Heart right ventricle (tissue), 16 donors: ENCODE measurements at regions not wholly inside any gene's neighbourhood (a gene's known extent, or its start where the extent isn't known, plus 50 kb on each side); places are given as distances from the start of the nearest gene placed in this dataset.
"Not testable (repeated sequence)": the region's sequence is repeated elsewhere in the genome, so short reads cannot be mapped to it uniquely, and the experiment has no call there.

Experiments
- ATAC-seq, 8 donors: fragments of 200-7000 bp; cut with Tn5 transposase; one replicate each; pipeline ENCODE4 v1.9.1; 2020; ENCODE audit warnings: mild to moderate bottlenecking in 8 of 8, moderate library complexity in 8 of 8, moderate number of reproducible peaks in 1 of 8
- DNase-seq, 2 donors: peaks; one replicate each; pipeline ENCODE4 v3.0.0-alpha.2; 2020
- H3K27ac ChIP-seq, 10 donors: fragments of 200-600 bp; sonication (generic) in 2 of 10; one replicate each; pipeline versions ENCODE4 v1.5.0 to v1.8.0; 2020 to 2022; ENCODE audit warnings: mild to moderate bottlenecking in 3 of 10
- H3K27me3 ChIP-seq, 7 donors: fragments of 200-600 bp; one replicate each; pipeline ENCODE4 v1.8.0; 2021 to 2022; ENCODE audit warnings: mild to moderate bottlenecking in 2 of 7
- H3K36me3 ChIP-seq, 9 donors: fragments of 200-600 bp; sonication (generic) in 1 of 9; one replicate each; pipeline versions ENCODE4 v1.5.0 to v1.8.0; 2020 to 2022; ENCODE audit warnings: mild to moderate bottlenecking in 2 of 9
- H3K4me1 ChIP-seq, 9 donors: fragments of 200-600 bp; sonication (generic) in 1 of 9; one replicate each; pipeline versions ENCODE4 v1.5.0 to v1.8.0; 2020 to 2022; ENCODE audit warnings: mild to moderate bottlenecking in 4 of 9
- H3K4me3 ChIP-seq, 10 donors: fragments of 200-600 bp; sonication (generic) in 2 of 10; one replicate each; pipeline versions ENCODE4 v1.5.0 to v1.8.0; 2020 to 2022; ENCODE audit warnings: mild to moderate bottlenecking in 7 of 10, moderate library complexity in 2 of 10
- H3K9me3 ChIP-seq, 11 donors: fragments of 200-600 bp in 10 of 11; sonication (generic) in 2 of 11; one replicate each; pipeline versions ENCODE4 v1.5.0 to v1.8.0; 2013 to 2022; ENCODE audit warnings: mild to moderate bottlenecking in 2 of 11, control low read depth in 1 of 11, moderate library complexity in 1 of 11
- WGBS, 2 donors: extraction: QIAGEN DNeasy Blood & Tissue Kit; methylation state at CpG; one replicate each; pipeline ENCODE4 v1.1.7; 2013; ENCODE audit warnings: inconsistent platforms in 1 of 2; 5-methylcytosine and 5-hydroxymethylcytosine counted together
- intact Hi-C, 10 donors: fragments of 100-400 bp; cut with DNase I; formaldehyde crosslinking; loops; one replicate each; pipeline versions ENCODE4 v1.11.1 to v1.14.2; 2022
- TF ChIP-seq, protein P1 (sequence below), 9 donors: fragments of 200-600 bp; sonication (generic) in 2 of 9; IDR thresholded peaks; one replicate each; pipeline versions ENCODE4 v1.5.0 to v1.8.0; 2021 to 2022; ENCODE audit warnings: antibody characterized with exemption in 9 of 9, mild to moderate bottlenecking in 5 of 9, moderate library complexity in 1 of 9
- donor health status: Arrhythmogenic right ventricular cardiomyopathy.
- donor health status: ischemic (EF 13 %, LVEDD 7.1; RV severe dilation, severe dysfunction).
- donor health status: healthy with polysubstance abuse.
- donor health status: DM: no; HTN: yes; CAD: no.
- donor health status: DM: no; HTN: no; CAD: no.
- donor health status: ischemic (EF 25% LVEDD 6.9; RV normal size, moderate dysfunction).
- donor health status: ischemic (EF 25% LVEDD 5.7; RV mildly dilated, moderate dysfunction).
- donor health status: healthy.
- donor health status: DM: yes; HTN: yes; CAD: no.
- donor health status: Ischemic cardiomyopathy.
- donor health status: ischemic (EF 35%, LVEDD 5.7; RV mildly dilated, moderate dysfunction).
- donor health status: nonischemic (EF 11% LVEDD 7.7; RV severe dilation, severe dysfunction).
- donor health status: DM: yes; HTN: yes; CAD: no.
- donor health status: PGD.
- donor health status: ischemic (EF 29% LVEDD 5.4; RV normal size, mild dysfunction).
- donor health status: nonischemic (EF 23%, LVEDD 6.1; RV moderate dilation, normal function).

DNA sequence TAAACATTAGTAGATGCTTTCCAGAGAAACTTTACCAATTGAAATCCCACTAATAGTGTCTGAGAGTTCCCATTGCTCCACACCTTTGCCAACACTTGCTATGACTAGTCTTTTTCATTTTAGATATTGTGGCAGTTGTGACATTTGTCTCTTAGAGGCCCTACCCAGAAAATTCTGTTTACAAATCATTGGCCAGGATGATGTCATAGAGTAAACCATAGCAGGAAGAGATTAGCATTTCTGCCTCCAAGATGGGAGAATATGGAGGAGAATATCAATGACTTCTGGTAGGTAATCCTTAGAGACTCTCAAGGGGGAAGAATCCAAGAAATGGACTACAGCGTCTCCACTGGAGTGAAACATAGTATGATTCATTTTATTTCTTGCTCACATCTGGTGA lies 291.0 kb upstream of the CNTN3 start:
- Histone ChIP-seq H3K9me3 (peaks cover 0 to 11% (median 0%) of the 10 kb centered on the region in 11 donors), H3K4me1 (no peaks in the 10 kb centered on the region), H3K27me3 (no peaks in the 10 kb centered on the region), H3K4me3 (no peak overlapping the region), H3K36me3 (no peaks in the 10 kb centered on the region), H3K27ac (no peak overlapping the region)
- no peak for DNase-seq
- intact Hi-C loops = no loop called here
- TF ChIP-seq, protein P1, sequence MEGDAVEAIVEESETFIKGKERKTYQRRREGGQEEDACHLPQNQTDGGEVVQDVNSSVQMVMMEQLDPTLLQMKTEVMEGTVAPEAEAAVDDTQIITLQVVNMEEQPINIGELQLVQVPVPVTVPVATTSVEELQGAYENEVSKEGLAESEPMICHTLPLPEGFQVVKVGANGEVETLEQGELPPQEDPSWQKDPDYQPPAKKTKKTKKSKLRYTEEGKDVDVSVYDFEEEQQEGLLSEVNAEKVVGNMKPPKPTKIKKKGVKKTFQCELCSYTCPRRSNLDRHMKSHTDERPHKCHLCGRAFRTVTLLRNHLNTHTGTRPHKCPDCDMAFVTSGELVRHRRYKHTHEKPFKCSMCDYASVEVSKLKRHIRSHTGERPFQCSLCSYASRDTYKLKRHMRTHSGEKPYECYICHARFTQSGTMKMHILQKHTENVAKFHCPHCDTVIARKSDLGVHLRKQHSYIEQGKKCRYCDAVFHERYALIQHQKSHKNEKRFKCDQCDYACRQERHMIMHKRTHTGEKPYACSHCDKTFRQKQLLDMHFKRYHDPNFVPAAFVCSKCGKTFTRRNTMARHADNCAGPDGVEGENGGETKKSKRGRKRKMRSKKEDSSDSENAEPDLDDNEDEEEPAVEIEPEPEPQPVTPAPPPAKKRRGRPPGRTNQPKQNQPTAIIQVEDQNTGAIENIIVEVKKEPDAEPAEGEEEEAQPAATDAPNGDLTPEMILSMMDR (IDR thresholded peaks at IDR 0.05) = no peak
- ATAC-seq = no peak
- WGBS, 2 donors = 75 to 77% methylated on average over 1 of the region's 1 CpG

DNA sequence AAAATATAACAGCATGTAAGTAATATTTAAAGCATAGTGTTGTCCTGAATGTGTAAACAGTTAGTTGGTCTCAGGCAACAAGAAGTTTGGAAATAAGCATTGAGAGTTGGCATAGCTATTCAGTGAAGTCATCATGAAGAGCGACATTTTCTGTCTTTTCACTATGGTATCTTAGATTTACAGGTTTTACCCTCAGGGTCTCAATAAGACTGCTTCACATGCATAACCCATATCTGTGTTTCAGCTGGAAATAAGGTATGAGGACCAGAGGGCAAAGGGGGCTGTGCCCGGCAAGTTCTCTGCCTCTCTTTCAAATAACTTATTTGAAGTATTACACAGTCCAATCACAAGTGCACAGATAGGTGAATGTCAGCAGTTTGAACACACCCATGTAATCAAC lies 290.2 kb upstream of the CNTN3 start:
- ATAC-seq (no peak), DNase-seq (no peak)
- no peaks in the 10 kb centered on the region for H3K36me3 ChIP-seq
- intact Hi-C loops = no loop called here
- H3K4me3 ChIP-seq = no peak overlapping the region
- peaks cover 0 to 11% (median 0%) of the 10 kb centered on the region in 11 donors for H3K9me3 ChIP-seq
- 65 to 76% methylated on average over 2 of the region's 2 CpGs for WGBS, 2 donors
- no peaks in the 10 kb centered on the region for H3K27me3 ChIP-seq
- H3K4me1 ChIP-seq = no peaks in the 10 kb centered on the region
- TF ChIP-seq, protein P1 (IDR thresholded peaks at IDR 0.05) = no peak
- H3K27ac ChIP-seq = no peak overlapping the region

DNA sequence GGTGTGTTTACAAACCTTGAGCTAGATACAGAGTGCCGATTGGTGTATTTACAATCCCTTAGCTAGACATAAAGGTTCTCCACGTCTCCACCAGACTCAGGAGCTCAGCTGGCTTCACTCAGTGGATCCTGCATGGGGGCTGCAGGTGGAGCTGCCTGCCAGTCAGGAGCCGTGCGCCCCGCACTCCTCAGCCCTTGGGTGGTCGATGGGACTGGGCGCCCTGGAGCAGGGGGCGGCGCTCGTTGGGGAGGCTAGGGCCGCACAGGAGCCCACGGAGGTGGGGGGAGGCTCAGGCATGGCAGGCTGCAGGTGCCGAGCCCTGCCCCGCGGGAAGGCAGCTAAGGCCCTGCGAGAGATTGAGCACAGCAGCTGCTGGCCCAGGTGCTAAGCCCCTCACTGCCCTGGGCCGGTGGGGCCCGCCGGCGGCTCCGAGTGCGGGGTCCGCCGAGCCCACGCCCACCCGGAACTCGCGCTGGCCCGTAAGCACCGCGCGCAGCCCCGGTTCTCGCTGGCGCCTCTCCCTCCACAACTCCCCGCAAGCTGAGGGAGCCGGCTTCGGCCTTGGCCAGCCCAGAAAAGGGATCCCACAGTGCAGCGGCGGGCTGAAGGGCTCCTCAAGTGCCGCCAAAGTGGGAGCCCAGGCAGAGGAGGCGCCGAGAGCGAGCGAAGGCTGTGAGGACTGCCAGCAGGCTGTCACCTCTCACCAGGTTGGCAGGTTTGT lies 285.5 kb upstream of the CNTN3 start:
- H3K27ac ChIP-seq, intact Hi-C loops, H3K36me3 ChIP-seq, DNase-seq, H3K9me3 ChIP-seq, ATAC-seq, H3K4me1 ChIP-seq, H3K27me3 ChIP-seq: not testable (repeated sequence)
- WGBS, 2 donors = 78 to 83% methylated on average over 44 to 45 of the region's 45 CpGs
- peak overlapping the region in 1 of 10 donors; percentile 23 for H3K4me3 ChIP-seq

GRCh38 chr3:74897006-74897405 lies 282.5 kb upstream of the CNTN3 start:
- no peaks in the 10 kb centered on the region for H3K27me3 ChIP-seq
- no peaks in the 10 kb centered on the region for H3K9me3 ChIP-seq
- no peak overlapping the region for H3K27ac ChIP-seq
- ATAC-seq (no peak), DNase-seq (no peak)
- no peaks in the 10 kb centered on the region for H3K36me3 ChIP-seq
- 55% methylated on average over 2 of the region's 2 CpGs for WGBS, 2 donors
- H3K4me1 ChIP-seq = no peaks in the 10 kb centered on the region
- intact Hi-C loops = no loop called here
- H3K4me3 ChIP-seq = no peak overlapping the region
- TF ChIP-seq, protein P1 (IDR thresholded peaks at IDR 0.05) = peak in 4 of 9 donors; percentile 16 to 24 (median 19)

DNA sequence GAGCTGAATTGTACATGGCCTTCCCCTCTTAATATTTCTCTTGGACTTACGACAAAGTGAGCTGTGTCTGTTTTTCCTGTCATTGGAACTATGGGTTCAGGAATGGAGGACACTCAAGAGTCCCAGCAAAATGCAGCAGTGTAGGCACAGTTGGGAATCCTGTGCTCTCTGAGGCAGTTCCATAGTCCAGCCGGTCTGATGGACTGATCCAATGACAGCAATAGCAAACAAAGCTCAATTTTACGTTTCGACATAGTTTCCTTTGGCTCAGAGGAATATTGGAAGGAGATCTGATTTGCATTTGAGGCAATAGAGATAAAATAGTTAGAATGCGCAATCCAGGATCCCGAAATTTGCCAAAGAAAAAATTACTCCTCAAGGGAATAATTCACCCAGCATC lies 276.9 kb upstream of the CNTN3 start:
- TF ChIP-seq, protein P1 (IDR thresholded peaks at IDR 0.05) = no peak
- WGBS, 2 donors = 79 to 89% methylated on average over 6 of the region's 6 CpGs
- no peak overlapping the region for H3K27ac ChIP-seq
- no peaks in the 10 kb centered on the region for H3K36me3 ChIP-seq
- H3K4me3 ChIP-seq = no peak overlapping the region
- no peaks in the 10 kb centered on the region for H3K4me1 ChIP-seq
- no peaks in the 10 kb centered on the region for H3K27me3 ChIP-seq
- intact Hi-C loops = no loop called here
- DNase-seq (no peak), ATAC-seq (no peak)
- H3K9me3 ChIP-seq = peaks cover 0 to 25% (median 0%) of the 10 kb centered on the region in 11 donors
